SJSA1 (cell line): ENCODE measurements at regions not wholly inside any gene's neighbourhood (a gene's known extent, or its start where the extent isn't known, plus 50 kb on each side); places are given as distances from the start of the nearest gene placed in this dataset.

Source experiments
- DNase-seq, 2 experiments: peaks; one replicate each; pipeline ENCODE4 v3.0.0-alpha.2; 2015 to 2020; ENCODE audit warnings: low spot score in 2 of 2, low read depth in 1 of 2
- H3K27ac ChIP-seq: fragments of 250-450 bp; sonication (Bioruptor Pico); 2 replicates; pipeline ENCODE4 v1.5.1; 2020; ENCODE audit warnings: mild to moderate bottlenecking, moderate library complexity
- H3K27me3 ChIP-seq: fragments of 250-450 bp; sonication (Bioruptor Pico); replicated peaks from 2 replicates; pipeline ENCODE4 v1.5.1; 2020; ENCODE audit warnings: mild to moderate bottlenecking, moderate library complexity
- H3K36me3 ChIP-seq: fragments of 250-450 bp; sonication (Bioruptor Pico); 2 replicates; pipeline ENCODE4 v1.5.1; 2020; ENCODE audit warnings: mild to moderate bottlenecking
- H3K4me1 ChIP-seq: fragments of 250-450 bp; sonication (Bioruptor Pico); replicated peaks from 2 replicates; pipeline ENCODE4 v1.6.1; 2021; ENCODE audit warnings: mild to moderate bottlenecking
- H3K4me3 ChIP-seq: fragments of 250-450 bp; sonication (Bioruptor Pico); 2 replicates; pipeline ENCODE4 v1.5.1; 2020; ENCODE audit warnings: mild to moderate bottlenecking
- H3K9me3 ChIP-seq: fragments of 250-450 bp; sonication (Bioruptor Pico); replicated peaks from 2 replicates; pipeline ENCODE4 v1.5.1; 2020; ENCODE audit warnings: mild to moderate bottlenecking

DNA sequence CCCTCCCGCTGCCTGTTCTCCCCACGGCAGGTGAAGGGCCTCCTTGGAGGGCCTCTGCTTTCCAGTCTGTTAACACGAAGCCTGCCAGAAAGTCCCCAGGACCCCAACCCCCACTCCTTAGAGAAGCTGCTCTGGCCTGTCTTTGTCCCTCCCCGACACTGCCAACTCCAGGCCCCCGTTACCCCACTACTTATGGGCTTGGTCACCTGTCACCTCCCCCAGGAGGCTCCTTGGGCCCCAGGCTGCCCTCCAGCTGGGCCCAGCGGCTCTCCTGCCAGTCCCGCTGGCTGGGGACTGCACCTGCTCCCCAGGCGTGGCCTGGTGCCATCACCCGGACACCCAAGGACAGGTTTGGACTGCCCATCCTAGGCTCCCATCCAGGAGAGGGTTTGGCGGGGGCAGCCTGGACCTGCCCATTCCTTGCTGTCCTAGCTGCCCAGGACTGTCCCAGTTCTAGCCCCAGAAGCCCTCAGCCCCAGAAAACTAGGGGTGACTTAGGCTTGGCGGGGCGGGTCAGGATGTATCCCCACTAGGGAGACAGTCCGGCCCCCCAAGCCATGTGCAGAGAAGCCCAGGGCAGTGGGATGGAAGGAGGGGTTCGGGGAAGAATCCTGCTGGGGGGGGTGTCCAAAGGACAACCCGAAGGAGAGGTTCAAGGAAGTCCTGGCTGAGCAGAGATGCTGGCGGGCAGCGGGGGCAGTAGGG is 155.7 kb upstream of the C14orf180 start:
- Histone ChIP-seq H3K27me3 (no peaks in the 10 kb centered on the region; the same call in none of the 2 replicates), H3K4me1 (no peaks in the 10 kb centered on the region)
- no peak for DNase-seq

DNA sequence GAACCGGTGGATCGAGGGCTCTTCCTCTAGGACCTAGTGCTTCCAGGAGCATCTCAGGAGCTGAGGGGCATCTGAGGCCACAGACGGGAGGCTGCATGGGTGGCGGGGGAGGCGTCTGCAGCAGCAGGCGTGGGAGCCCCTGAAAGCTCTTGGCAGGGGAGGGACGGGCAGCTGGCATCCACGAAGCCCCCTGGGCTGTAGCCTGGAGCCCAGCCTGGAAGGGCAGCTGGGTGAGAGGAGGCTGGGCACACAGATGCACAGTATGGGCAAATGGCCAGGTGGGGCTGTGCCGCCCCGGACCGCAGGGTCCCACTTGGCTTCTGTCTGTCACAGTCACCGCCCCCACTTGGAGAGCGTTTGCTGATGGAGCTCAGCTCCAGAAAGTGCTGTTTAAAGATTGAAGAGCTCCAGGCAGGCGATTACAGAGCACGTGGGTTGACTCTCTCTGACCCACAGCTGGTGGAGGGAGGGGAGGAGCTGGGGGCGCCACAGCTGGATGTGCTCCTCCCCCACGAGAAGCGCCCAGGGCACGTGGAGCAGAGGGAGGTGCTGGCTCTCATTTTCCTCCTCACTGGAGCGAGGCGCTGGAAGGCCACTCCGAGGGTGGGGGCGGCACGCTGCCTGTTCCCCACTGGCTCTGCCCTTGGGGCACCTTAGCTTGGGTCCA is 155.0 kb upstream of the C14orf180 start:
- H3K9me3 ChIP-seq: no peaks in the 10 kb centered on the region
- no peaks in the 10 kb centered on the region for H3K36me3 ChIP-seq
- no peaks in the 10 kb centered on the region for H3K4me1 ChIP-seq
- H3K4me3 ChIP-seq: no peak overlapping the region
- no peak for DNase-seq
- no peak overlapping the region for H3K27ac ChIP-seq
- no peaks in the 10 kb centered on the region; the same call in none of the 2 replicates for H3K27me3 ChIP-seq

More for the DNA sequence above, 155.7 kb upstream of the C14orf180 start:
- no peaks in the 10 kb centered on the region for H3K9me3 ChIP-seq
- H3K27ac ChIP-seq: no peak overlapping the region
- H3K36me3 ChIP-seq: no peaks in the 10 kb centered on the region
- no peak overlapping the region for H3K4me3 ChIP-seq

GRCh38 chr14:104425171-104425681 is 154.3 kb upstream of the C14orf180 start:
- no peak overlapping the region for H3K4me3 ChIP-seq
- no peaks in the 10 kb centered on the region; the same call in none of the 2 replicates for H3K27me3 ChIP-seq
- no peaks in the 10 kb centered on the region for H3K36me3 ChIP-seq
- DNase-seq: no peak
- no peaks in the 10 kb centered on the region for H3K9me3 ChIP-seq
- H3K4me1 ChIP-seq: no peaks in the 10 kb centered on the region
- no peak overlapping the region for H3K27ac ChIP-seq

GRCh38 chr14:104425763-104426646 is 153.6 kb upstream of the C14orf180 start:
- no peaks in the 10 kb centered on the region for H3K4me1 ChIP-seq
- no peaks in the 10 kb centered on the region for H3K9me3 ChIP-seq
- no peaks in the 10 kb centered on the region; the same call in none of the 2 replicates for H3K27me3 ChIP-seq
- H3K4me3 ChIP-seq: no peak overlapping the region
- no peak for DNase-seq
- no peak overlapping the region for H3K27ac ChIP-seq
- H3K36me3 ChIP-seq: no peaks in the 10 kb centered on the region

GRCh38 chr14:104427131-104427851 is 152.3 kb upstream of the C14orf180 start:
- no peaks in the 10 kb centered on the region; the same call in none of the 2 replicates for H3K27me3 ChIP-seq
- H3K27ac ChIP-seq: no peak overlapping the region
- no peak overlapping the region for H3K4me3 ChIP-seq
- no peak for DNase-seq
- no peaks in the 10 kb centered on the region for H3K4me1 ChIP-seq
- no peaks in the 10 kb centered on the region for H3K36me3 ChIP-seq
- no peaks in the 10 kb centered on the region for H3K9me3 ChIP-seq

GRCh38 chr14:104428333-104428851 is 151.2 kb upstream of the C14orf180 start:
- no peaks in the 10 kb centered on the region; the same call in none of the 2 replicates for H3K27me3 ChIP-seq
- H3K4me1 ChIP-seq: no peaks in the 10 kb centered on the region
- no peak overlapping the region for H3K27ac ChIP-seq
- no peaks in the 10 kb centered on the region for H3K36me3 ChIP-seq
- no peak for DNase-seq
- no peak overlapping the region for H3K4me3 ChIP-seq
- no peaks in the 10 kb centered on the region for H3K9me3 ChIP-seq

DNA sequence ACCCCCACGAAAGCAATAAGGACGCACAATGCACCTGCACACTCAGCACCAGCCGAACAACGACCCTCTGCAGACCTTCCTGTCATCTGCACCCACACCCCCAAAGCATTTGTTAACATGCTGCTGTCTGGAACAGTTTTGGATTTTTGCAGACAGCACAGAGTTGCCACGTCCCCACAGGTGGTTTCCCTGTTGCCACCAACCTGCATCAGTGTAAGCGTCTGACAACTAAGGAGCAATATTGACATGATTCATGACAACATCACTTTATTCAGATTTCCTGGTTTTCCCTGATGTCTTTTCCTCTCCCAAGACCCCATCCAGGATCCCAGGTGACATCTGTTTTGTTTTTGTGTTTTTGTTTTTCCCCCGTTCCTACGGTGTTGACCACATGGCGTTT is 150.7 kb upstream of the C14orf180 start:
- H3K9me3 ChIP-seq: no peaks in the 10 kb centered on the region

DNA sequence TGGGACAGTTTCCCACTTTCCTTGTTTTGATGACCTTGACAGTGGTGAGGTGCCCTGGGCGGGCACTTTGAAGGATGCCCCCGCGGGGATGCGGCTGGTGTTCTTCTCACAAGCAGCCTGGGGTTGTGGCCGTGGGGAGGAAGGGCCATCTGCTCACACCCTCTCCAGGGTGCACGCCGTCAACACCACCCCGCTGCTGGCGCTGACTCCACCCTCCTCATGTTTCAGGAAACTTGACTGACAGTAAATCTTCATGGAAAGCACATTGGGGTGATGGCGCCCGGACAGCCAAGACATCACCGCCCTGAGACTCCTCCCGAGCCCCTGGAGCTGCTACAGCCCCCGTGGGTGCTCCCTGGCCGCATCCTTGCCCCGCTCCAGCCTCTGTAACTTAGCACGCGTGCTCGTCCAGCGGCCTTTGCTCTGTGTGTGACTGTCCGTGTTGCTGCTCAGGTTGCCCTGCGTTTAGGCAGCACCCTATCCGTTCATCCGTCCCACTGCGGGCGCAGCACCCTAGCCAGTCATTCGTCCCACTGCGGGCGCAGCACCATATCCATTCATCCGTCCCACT is 150.2 kb upstream of the C14orf180 start:
- Histone ChIP-seq H3K4me1 (no peaks in the 10 kb centered on the region), H3K4me3 (no peak overlapping the region), H3K36me3 (no peaks in the 10 kb centered on the region), H3K27ac (no peak overlapping the region), H3K9me3 (no peaks in the 10 kb centered on the region), H3K27me3 (no peaks in the 10 kb centered on the region; the same call in 1 of the 2 replicates)
- no peak for DNase-seq

More for the DNA sequence above, 150.7 kb upstream of the C14orf180 start:
- Histone ChIP-seq H3K27ac (no peak overlapping the region), H3K4me1 (no peaks in the 10 kb centered on the region), H3K27me3 (no peaks in the 10 kb centered on the region; the same call in none of the 2 replicates), H3K36me3 (no peaks in the 10 kb centered on the region), H3K4me3 (no peak overlapping the region)
- DNase-seq: no peak

- Histone ChIP-seq H3K9me3 (no peaks in the 10 kb centered on the region), H3K36me3 (no peaks in the 10 kb centered on the region)
These were observed 148.1 kb upstream of the C14orf180 start for GRCh38 chr14:104431351-104431928.

GRCh38 chr14:104431929-104432541 is 147.5 kb upstream of the C14orf180 start:
- no peaks in the 10 kb centered on the region for H3K9me3 ChIP-seq
- H3K27ac ChIP-seq: no peak overlapping the region
- no peaks in the 10 kb centered on the region for H3K4me1 ChIP-seq
- H3K4me3 ChIP-seq: no peak overlapping the region
- no peak for DNase-seq
- H3K36me3 ChIP-seq: no peaks in the 10 kb centered on the region
- H3K27me3 ChIP-seq: no peaks in the 10 kb centered on the region; the same call in 1 of the 2 replicates

More at GRCh38 chr14:104431351-104431928, 148.1 kb upstream of the C14orf180 start:
- Histone ChIP-seq H3K27ac (no peak overlapping the region), H3K4me3 (no peak overlapping the region), H3K4me1 (no peaks in the 10 kb centered on the region), H3K27me3 (no peaks in the 10 kb centered on the region; the same call in 1 of the 2 replicates)
- no peak for DNase-seq

- Histone ChIP-seq H3K27me3 (no peaks in the 10 kb centered on the region; the same call in 1 of the 2 replicates), H3K4me1 (no peaks in the 10 kb centered on the region), H3K4me3 (no peak overlapping the region), H3K9me3 (no peaks in the 10 kb centered on the region), H3K36me3 (no peaks in the 10 kb centered on the region), H3K27ac (no peak overlapping the region)
- no peak for DNase-seq
These were observed 146.8 kb upstream of the C14orf180 start for GRCh38 chr14:104432611-104433231.
